BJ (cell line): ENCODE measurements at regions not wholly inside any gene's neighbourhood (a gene's known extent, or its start where the extent isn't known, plus 50 kb on each side); places are given as distances from the start of the nearest gene placed in this dataset.

Experiments used
- CTCF ChIA-PET: fragments of 350-600 bp; formaldehyde crosslinking; extraction: SDS; loops from one replicate; lab custom pipeline; 2021; ENCODE audit warnings: antibody characterized with exemption, inconsistent platforms; lab: Yijun Ruan, JAX
- POLR2A ChIA-PET: fragments of 300-600 bp; sonication (Branson Sonifier 250); formaldehyde crosslinking; extraction: SDS; loops from one replicate; lab custom pipeline; 2021; ENCODE audit warnings: antibody characterized with exemption; lab: Charles Lee
- DNase-seq: peaks from one replicate; pipeline ENCODE4 v3.0.0-alpha.2; 2011; ENCODE audit warnings: low read depth
- H3K27me3 ChIP-seq: 2 replicates; pipeline ENCODE4 v1.6.0; 2011; ENCODE audit warnings: low read length; ENCODE audit not compliant: control insufficient read depth, insufficient read depth
- H3K36me3 ChIP-seq: 2 replicates; pipeline ENCODE4 v1.5.1; 2011; ENCODE audit warnings: low read length; ENCODE audit not compliant: control insufficient read depth, insufficient read depth
- H3K4me3 ChIP-seq: 2 replicates; pipeline ENCODE4 v1.5.1; 2011; ENCODE audit warnings: low read depth, mild to moderate bottlenecking, control low read depth, low read length
- TF ChIP-seq, protein P1 (sequence below): IDR thresholded peaks from 2 replicates; pipeline ENCODE4 v1.5.1; 2011; ENCODE audit warnings: low read depth, mild to moderate bottlenecking, control low read depth, inconsistent platforms, low read length, moderate library complexity; ENCODE audit not compliant: insufficient read depth

DNA sequence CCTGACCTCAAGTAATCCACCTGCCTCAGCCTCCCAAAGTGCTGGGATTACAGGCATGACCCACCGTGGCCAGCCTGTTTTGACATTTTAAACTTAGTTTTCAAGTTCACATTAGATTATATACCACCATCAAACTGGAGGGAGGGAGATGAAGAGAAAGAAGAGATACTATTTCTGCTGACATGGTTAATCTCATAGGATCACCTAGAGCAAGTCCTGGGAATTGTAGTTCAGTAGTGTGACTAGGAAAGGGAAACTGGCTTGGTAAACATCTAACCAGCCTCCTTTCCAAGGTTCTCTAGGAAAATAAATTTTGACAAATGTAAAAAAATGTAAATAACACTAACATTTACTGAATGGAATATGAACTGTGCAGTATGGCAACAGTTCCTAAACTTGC, 120.5 kb upstream of the ASCC3 start:
- DNase-seq, result no peak
- Histone ChIP-seq H3K4me3 (no peak overlapping the region), H3K36me3 (no peaks in the 10 kb centered on the region), H3K27me3 (no peaks in the 10 kb centered on the region)
- TF ChIP-seq, protein P1, sequence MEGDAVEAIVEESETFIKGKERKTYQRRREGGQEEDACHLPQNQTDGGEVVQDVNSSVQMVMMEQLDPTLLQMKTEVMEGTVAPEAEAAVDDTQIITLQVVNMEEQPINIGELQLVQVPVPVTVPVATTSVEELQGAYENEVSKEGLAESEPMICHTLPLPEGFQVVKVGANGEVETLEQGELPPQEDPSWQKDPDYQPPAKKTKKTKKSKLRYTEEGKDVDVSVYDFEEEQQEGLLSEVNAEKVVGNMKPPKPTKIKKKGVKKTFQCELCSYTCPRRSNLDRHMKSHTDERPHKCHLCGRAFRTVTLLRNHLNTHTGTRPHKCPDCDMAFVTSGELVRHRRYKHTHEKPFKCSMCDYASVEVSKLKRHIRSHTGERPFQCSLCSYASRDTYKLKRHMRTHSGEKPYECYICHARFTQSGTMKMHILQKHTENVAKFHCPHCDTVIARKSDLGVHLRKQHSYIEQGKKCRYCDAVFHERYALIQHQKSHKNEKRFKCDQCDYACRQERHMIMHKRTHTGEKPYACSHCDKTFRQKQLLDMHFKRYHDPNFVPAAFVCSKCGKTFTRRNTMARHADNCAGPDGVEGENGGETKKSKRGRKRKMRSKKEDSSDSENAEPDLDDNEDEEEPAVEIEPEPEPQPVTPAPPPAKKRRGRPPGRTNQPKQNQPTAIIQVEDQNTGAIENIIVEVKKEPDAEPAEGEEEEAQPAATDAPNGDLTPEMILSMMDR, result no peak
- ChIA-PET CTCF (interaction anchor here (0.6 kb wide), 1 partner anchor 1251 kb away, joined by 3 read pairs; no protein-coding TSS in a partner anchor), POLR2A (no interaction called here)

DNA sequence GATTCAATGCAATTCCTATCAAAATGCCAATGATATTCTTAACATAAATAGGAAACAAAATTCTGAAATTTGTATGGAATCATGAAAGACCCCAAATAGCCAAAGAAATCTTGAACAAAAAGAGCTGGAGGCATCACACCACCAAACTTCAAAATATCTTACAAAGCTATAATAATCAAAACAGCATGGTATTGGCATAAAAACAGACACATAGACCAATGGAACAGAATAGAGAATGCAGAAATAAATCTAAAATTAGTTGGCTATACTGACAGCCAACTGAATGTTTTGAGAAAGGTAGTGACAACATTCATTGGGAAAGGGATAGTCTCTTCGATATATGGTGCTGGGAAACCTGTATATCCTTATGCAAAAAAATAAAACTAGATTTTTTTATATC, 121.9 kb upstream of the ASCC3 start:
- TF ChIP-seq, protein P1, result no peak
- ChIA-PET POLR2A (no interaction called here), CTCF (interaction anchor here (0.8 kb wide), 1 partner anchor 758 kb away, joined by 3 read pairs; no protein-coding TSS in a partner anchor)
- H3K27me3 ChIP-seq, result no peaks in the 10 kb centered on the region
- DNase-seq, result no peak
- H3K36me3 ChIP-seq, result no peaks in the 10 kb centered on the region
- H3K4me3 ChIP-seq, result no peak overlapping the region

DNA sequence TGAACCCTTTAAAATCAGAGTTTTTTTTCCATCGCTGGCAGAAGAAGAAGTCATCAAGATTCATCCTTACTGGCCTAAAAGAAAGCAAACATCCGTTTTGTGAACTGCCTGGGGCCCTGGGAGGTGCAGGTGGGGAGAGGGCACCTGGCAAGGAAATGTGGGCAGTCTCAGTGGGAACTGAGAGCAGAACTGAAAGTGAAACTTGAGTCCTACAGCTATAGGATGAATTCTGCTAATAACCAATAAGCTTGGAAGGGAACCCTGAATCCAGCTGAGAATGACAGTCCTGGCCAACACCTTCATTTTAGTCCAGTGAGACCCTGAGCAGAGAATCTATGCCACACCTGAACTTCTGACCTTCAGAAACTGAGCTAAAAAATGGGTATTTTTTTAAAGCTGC, 130.1 kb upstream of the ASCC3 start:
- Histone ChIP-seq H3K4me3 (no peak overlapping the region), H3K27me3 (no peaks in the 10 kb centered on the region), H3K36me3 (no peaks in the 10 kb centered on the region)
- ChIA-PET CTCF (no interaction called here), POLR2A (no interaction called here)
- DNase-seq, result no peak
- TF ChIP-seq, protein P1, result no peak

DNA sequence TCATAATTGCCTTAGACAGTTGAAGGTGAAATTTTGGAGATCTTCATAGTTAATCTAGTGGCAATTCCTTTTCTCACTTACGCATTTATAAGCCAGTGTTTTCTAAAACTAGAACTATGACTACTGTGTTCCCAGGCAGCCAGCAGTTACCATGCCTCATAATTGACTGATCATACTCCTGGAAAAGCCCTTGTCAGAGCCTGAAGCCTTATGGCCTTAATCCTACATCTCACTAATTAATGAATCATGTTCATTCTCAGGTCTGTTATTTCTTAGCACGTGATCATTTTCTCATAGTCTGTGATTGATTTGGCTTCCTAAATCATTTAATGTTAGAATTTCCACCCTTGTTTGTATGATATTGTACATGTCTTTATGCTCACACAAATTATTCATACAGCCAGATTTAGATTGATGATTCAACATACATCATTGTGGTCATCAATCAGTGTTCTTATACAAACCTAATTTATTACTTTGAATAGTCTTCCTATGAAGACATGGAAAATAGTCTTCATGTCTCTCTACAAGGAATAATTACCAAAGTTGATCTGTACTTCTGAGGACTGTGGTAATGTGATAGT, 132.6 kb upstream of the ASCC3 start:
- no peak overlapping the region for H3K4me3 ChIP-seq
- no peak for DNase-seq
- CTCF ChIA-PET, result no interaction called here
- POLR2A ChIA-PET, result no interaction called here
- TF ChIP-seq, protein P1, result no peak
- no peaks in the 10 kb centered on the region for H3K36me3 ChIP-seq
- no peaks in the 10 kb centered on the region for H3K27me3 ChIP-seq

DNA sequence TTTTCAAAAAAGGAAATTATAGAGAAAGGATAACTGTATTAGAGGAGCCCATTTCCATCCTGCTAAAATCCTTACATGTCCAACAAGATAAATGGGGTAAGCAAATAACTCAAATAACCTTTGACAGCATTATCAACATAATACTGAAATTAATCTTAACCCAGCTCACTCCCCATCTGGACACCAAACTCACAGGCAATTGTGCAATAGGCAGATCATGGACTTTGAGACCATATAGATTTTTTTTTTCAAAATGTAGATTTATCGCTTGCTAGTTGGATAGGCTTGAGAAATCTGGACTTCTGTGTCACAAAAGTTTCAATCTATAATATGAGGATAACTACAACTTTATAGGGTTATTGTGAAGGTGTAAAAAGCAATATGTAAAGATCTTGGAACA, 134.4 kb upstream of the ASCC3 start:
- POLR2A ChIA-PET, result no interaction called here
- no peaks in the 10 kb centered on the region for H3K27me3 ChIP-seq
- H3K4me3 ChIP-seq, result no peak overlapping the region
- TF ChIP-seq, protein P1, result no peak
- no peaks in the 10 kb centered on the region for H3K36me3 ChIP-seq
- no peak for DNase-seq
- CTCF ChIA-PET, result no interaction called here
